ENCODE measurements at regions not wholly inside any gene's neighbourhood (a gene's known extent, or its start where the extent isn't known, plus 50 kb on each side); places are given as distances from the start of the nearest gene placed in this dataset.

DNA sequence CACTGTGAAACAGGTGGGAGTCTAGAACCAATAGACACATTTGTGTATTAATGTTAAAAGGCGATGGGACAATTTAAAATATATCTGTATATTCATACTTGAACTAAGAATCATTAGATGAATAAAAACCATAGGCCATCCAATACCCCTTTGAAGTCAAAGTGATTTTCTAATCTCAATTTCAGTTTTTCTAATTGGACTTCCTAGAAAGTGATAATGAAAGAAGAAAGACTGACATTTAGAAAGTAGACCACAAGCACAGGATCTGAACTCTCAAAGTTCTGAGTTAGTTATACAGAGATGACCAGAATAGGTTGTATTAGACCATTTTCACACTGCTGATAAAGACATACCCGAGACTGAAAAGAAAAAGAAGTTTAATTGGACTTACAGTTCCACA, 412.8 kb upstream of the PIK3R1 start:
- TF ChIP-seq CREB1 (IDR thresholded peaks at IDR 0.05; ENCODE audit: low read depth), result no peak
- TF ChIP-seq, protein P1, sequence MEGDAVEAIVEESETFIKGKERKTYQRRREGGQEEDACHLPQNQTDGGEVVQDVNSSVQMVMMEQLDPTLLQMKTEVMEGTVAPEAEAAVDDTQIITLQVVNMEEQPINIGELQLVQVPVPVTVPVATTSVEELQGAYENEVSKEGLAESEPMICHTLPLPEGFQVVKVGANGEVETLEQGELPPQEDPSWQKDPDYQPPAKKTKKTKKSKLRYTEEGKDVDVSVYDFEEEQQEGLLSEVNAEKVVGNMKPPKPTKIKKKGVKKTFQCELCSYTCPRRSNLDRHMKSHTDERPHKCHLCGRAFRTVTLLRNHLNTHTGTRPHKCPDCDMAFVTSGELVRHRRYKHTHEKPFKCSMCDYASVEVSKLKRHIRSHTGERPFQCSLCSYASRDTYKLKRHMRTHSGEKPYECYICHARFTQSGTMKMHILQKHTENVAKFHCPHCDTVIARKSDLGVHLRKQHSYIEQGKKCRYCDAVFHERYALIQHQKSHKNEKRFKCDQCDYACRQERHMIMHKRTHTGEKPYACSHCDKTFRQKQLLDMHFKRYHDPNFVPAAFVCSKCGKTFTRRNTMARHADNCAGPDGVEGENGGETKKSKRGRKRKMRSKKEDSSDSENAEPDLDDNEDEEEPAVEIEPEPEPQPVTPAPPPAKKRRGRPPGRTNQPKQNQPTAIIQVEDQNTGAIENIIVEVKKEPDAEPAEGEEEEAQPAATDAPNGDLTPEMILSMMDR (IDR thresholded peaks at IDR 0.05 in 2 of 3, conservative IDR thresholded peaks at IDR 0.05 in 1 of 3; ENCODE audit: control insufficient read depth in 2 of 3, extremely low read depth in 1 of 3, insufficient read depth in 1 of 3, low read depth in 3 of 3, low read length in 3 of 3), result no peak
- no peak for TF ChIP-seq JUND (IDR thresholded peaks at IDR 0.05; ENCODE audit: low read depth, low read length)
- no peak for TF ChIP-seq BCL11A (IDR thresholded peaks at IDR 0.05; ENCODE audit: low read depth, low read length)
- no peak for TF ChIP-seq IKZF1 (conservative IDR thresholded peaks at IDR 0.05)
- no peak for TF ChIP-seq POLR2A (IDR thresholded peaks at IDR 0.05; ENCODE audit: low read depth, low read length)
- TF ChIP-seq SPI1 (IDR thresholded peaks at IDR 0.05; ENCODE audit: borderline replicate concordance, insufficient read depth, low read depth, low read length), result no peak
- no peak for TF ChIP-seq KDM1A (IDR thresholded peaks at IDR 0.05; ENCODE audit: borderline replicate concordance)
- no peak for TF ChIP-seq STAT3 (IDR thresholded peaks at IDR 0.05; ENCODE audit: low read depth, low read length)
- no peak for TF ChIP-seq EP300 (IDR thresholded peaks at IDR 0.05; ENCODE audit: borderline replicate concordance in 1 of 2, control insufficient read depth in 1 of 2, low read depth in 2 of 2, low read length in 2 of 2)
- TF ChIP-seq, protein P2, sequence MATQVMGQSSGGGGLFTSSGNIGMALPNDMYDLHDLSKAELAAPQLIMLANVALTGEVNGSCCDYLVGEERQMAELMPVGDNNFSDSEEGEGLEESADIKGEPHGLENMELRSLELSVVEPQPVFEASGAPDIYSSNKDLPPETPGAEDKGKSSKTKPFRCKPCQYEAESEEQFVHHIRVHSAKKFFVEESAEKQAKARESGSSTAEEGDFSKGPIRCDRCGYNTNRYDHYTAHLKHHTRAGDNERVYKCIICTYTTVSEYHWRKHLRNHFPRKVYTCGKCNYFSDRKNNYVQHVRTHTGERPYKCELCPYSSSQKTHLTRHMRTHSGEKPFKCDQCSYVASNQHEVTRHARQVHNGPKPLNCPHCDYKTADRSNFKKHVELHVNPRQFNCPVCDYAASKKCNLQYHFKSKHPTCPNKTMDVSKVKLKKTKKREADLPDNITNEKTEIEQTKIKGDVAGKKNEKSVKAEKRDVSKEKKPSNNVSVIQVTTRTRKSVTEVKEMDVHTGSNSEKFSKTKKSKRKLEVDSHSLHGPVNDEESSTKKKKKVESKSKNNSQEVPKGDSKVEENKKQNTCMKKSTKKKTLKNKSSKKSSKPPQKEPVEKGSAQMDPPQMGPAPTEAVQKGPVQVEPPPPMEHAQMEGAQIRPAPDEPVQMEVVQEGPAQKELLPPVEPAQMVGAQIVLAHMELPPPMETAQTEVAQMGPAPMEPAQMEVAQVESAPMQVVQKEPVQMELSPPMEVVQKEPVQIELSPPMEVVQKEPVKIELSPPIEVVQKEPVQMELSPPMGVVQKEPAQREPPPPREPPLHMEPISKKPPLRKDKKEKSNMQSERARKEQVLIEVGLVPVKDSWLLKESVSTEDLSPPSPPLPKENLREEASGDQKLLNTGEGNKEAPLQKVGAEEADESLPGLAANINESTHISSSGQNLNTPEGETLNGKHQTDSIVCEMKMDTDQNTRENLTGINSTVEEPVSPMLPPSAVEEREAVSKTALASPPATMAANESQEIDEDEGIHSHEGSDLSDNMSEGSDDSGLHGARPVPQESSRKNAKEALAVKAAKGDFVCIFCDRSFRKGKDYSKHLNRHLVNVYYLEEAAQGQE (IDR thresholded peaks at IDR 0.05; ENCODE audit: low read depth, low read length), result no peak
- no peak for TF ChIP-seq PBX3 (IDR thresholded peaks at IDR 0.05; ENCODE audit: insufficient replicate concordance, low read depth, low read length)
- TF ChIP-seq ZBTB33 (IDR thresholded peaks at IDR 0.05), result no peak
- peak; percentile 77 for TF ChIP-seq TCF7 (IDR thresholded peaks at IDR 0.05; ENCODE audit: borderline replicate concordance)
